ENCODE measurements at regions not wholly inside any gene's neighbourhood (a gene's known extent, or its start where the extent isn't known, plus 50 kb on each side); places are given as distances from the start of the nearest gene placed in this dataset.

- TF ChIP-seq POLR2AphosphoS5 (IDR thresholded peaks at IDR 0.05; ENCODE audit: insufficient read depth in 1 of 2, low read depth in 1 of 2): no peak
- no peak for TF ChIP-seq CTCF (IDR thresholded peaks at IDR 0.05)
Measured at GRCh38 chr1:191498318-191498717, 659.9 kb upstream of the RGS18 start.

Data from vagina (tissue), 2 donors.